ENCODE measurements at regions not wholly inside any gene's neighbourhood (a gene's known extent, or its start where the extent isn't known, plus 50 kb on each side); places are given as distances from the start of the nearest gene placed in this dataset.

- peak; percentile 70 for DNase-seq (ENCODE audit: low read depth)
Observed at GRCh38 chr2:136248242-136248641, 130.3 kb upstream of the CXCR4 start.

GRCh38 chr2:136247204-136247950, 129.4 kb upstream of the CXCR4 start:
- peak; percentile 55 for DNase-seq (ENCODE audit: low read depth)

- no peak for DNase-seq (ENCODE audit: low read depth)
Observed at GRCh38 chr2:136246086-136246669, 128.2 kb upstream of the CXCR4 start.

GRCh38 chr2:136245211-136245610, 127.3 kb upstream of the CXCR4 start:
- no peak for DNase-seq (ENCODE audit: low read depth)

GRCh38 chr2:136244536-136244885, 126.6 kb upstream of the CXCR4 start:
- DNase-seq (ENCODE audit: low read depth) = no peak

GRCh38 chr2:136243638-136244535, 125.9 kb upstream of the CXCR4 start:
- DNase-seq (ENCODE audit: low read depth) = no peak

- no peak for DNase-seq (ENCODE audit: low read depth)
Observed at GRCh38 chr2:136242687-136243277, 124.8 kb upstream of the CXCR4 start.

GRCh38 chr2:136242100-136242499, 124.2 kb upstream of the CXCR4 start:
- no peak for DNase-seq (ENCODE audit: low read depth)

GRCh38 chr2:136239079-136239685, 121.2 kb upstream of the CXCR4 start:
- DNase-seq (ENCODE audit: low read depth) = no peak

GRCh38 chr2:136238286-136239078, 120.5 kb upstream of the CXCR4 start:
- DNase-seq (ENCODE audit: low read depth) = peak; percentile 35

- DNase-seq (ENCODE audit: low read depth) = peak; percentile 6
Observed at GRCh38 chr2:136236019-136236418, 118.1 kb upstream of the CXCR4 start.

- DNase-seq (ENCODE audit: low read depth) = no peak
Observed at GRCh38 chr2:136235546-136235945, 117.6 kb upstream of the CXCR4 start.

GRCh38 chr2:136234261-136234660, 116.3 kb upstream of the CXCR4 start:
- no peak for DNase-seq (ENCODE audit: low read depth)

GRCh38 chr2:136233298-136233697, 115.3 kb upstream of the CXCR4 start:
- DNase-seq (ENCODE audit: low read depth) = no peak

GRCh38 chr2:136232456-136233172, 114.7 kb upstream of the CXCR4 start:
- no peak for DNase-seq (ENCODE audit: low read depth)

GRCh38 chr2:136230464-136230863, 112.5 kb upstream of the CXCR4 start:
- DNase-seq (ENCODE audit: low read depth) = no peak

GRCh38 chr2:136226903-136227302, 109.0 kb upstream of the CXCR4 start:
- DNase-seq (ENCODE audit: low read depth) = no peak

GRCh38 chr2:136225950-136226835, 108.2 kb upstream of the CXCR4 start:
- no peak for DNase-seq (ENCODE audit: low read depth)

GRCh38 chr2:136223274-136223673, 105.3 kb upstream of the CXCR4 start:
- DNase-seq (ENCODE audit: low read depth) = no peak
